GM23338 (cell line): ENCODE measurements at regions not wholly inside any gene's neighbourhood (a gene's known extent, or its start where the extent isn't known, plus 50 kb on each side); places are given as distances from the start of the nearest gene placed in this dataset.

Experiments used
- ATAC-seq: fragments of 200-7000 bp; cut with Tn5 transposase; 3 replicates; pipeline ENCODE4 v1.9.1; 2020
- DNase-seq: peaks from one replicate; pipeline ENCODE4 v3.0.0-alpha.2; 2015; ENCODE audit warnings: low spot score
- H2AFZ ChIP-seq: fragments of 200-600 bp; sonication (generic); 2 replicates; pipeline ENCODE4 v1.8.0; 2016; ENCODE audit warnings: antibody characterized with exemption, mild to moderate bottlenecking, moderate library complexity
- H3F3A ChIP-seq: fragments of 200-600 bp; sonication (generic); replicated peaks from 2 replicates; pipeline ENCODE4 v1.8.0; 2017; ENCODE audit warnings: antibody characterized with exemption, mixed run types, low read depth
- H3K27ac ChIP-seq: fragments of 200-600 bp; sonication (generic); 2 replicates; pipeline ENCODE4 v1.6.1; 2016; ENCODE audit warnings: low read depth
- H3K27me3 ChIP-seq: fragments of 200-600 bp; sonication (generic); 2 replicates; pipeline ENCODE4 v1.8.0; 2016; ENCODE audit warnings: mild to moderate bottlenecking, mixed run types, moderate library complexity; ENCODE audit not compliant: insufficient read depth
- H3K36me3 ChIP-seq: fragments of 200-600 bp; sonication (generic); 2 replicates; pipeline ENCODE4 v1.8.0; 2016; ENCODE audit warnings: mild to moderate bottlenecking; ENCODE audit not compliant: insufficient read depth
- H3K4me1 ChIP-seq: fragments of 200-600 bp; sonication (generic); 2 replicates; pipeline ENCODE4 v1.8.0; 2016; ENCODE audit warnings: mild to moderate bottlenecking, moderate library complexity; ENCODE audit not compliant: insufficient read depth
- H3K4me2 ChIP-seq: fragments of 200-600 bp; sonication (generic); 2 replicates; pipeline ENCODE4 v1.7.1; 2017; ENCODE audit warnings: mixed run types
- H3K4me3 ChIP-seq: fragments of 200-600 bp; sonication (generic); 2 replicates; pipeline ENCODE4 v1.6.1; 2016; ENCODE audit warnings: mixed run types
- H3K79me2 ChIP-seq: fragments of 200-600 bp; sonication (generic); replicated peaks from 2 replicates; pipeline ENCODE4 v1.8.0; 2017; ENCODE audit warnings: mild to moderate bottlenecking; ENCODE audit not compliant: insufficient read depth
- H3K9me2 ChIP-seq: fragments of 200-600 bp; sonication (generic); 2 replicates; pipeline ENCODE4 v1.8.0; 2017; ENCODE audit not compliant: insufficient read depth
- H4K20me1 ChIP-seq: fragments of 200-600 bp; sonication (generic); replicated peaks from 2 replicates; pipeline ENCODE4 v1.8.0; 2017; ENCODE audit warnings: mild to moderate bottlenecking; ENCODE audit not compliant: insufficient read depth
- H3K27ac Mint-ChIP-seq: 2 replicates; pipeline ENCODE4 v1.8.0; 2020; ENCODE audit warnings: inconsistent platforms, mild to moderate bottlenecking, moderate library complexity, mixed read lengths
- H3K27me3 Mint-ChIP-seq: 3 replicates; pipeline ENCODE4 v1.8.0; 2022; ENCODE audit warnings: low read depth, mild to moderate bottlenecking, moderate library complexity, mixed read lengths, inconsistent platforms; ENCODE audit not compliant: insufficient read depth, poor library complexity
- H3K36me3 Mint-ChIP-seq: 3 replicates; pipeline ENCODE4 v1.8.0; 2021; ENCODE audit warnings: low read depth, mild to moderate bottlenecking, inconsistent platforms, moderate library complexity, mixed read lengths
- H3K4me1 Mint-ChIP-seq: 3 replicates; pipeline ENCODE4 v1.8.0; 2020; ENCODE audit warnings: mild to moderate bottlenecking, inconsistent platforms, mixed read lengths
- H3K4me3 Mint-ChIP-seq: 3 replicates; pipeline ENCODE4 v1.8.0; 2021; ENCODE audit warnings: moderate library complexity, mild to moderate bottlenecking, inconsistent platforms, mixed read lengths
- H3K9me3 Mint-ChIP-seq: 3 replicates; pipeline ENCODE4 v1.8.0; 2020; ENCODE audit warnings: moderate library complexity, mild to moderate bottlenecking, inconsistent platforms, mixed read lengths
- ETS1 ChIP-seq: IDR thresholded peaks from 2 replicates; pipeline ENCODE4 v1.6.1; 2016; ENCODE audit warnings: antibody characterized with exemption
- JUNB ChIP-seq: IDR thresholded peaks from one replicate; pipeline ENCODE4 v1.6.1; 2016; ENCODE audit warnings: antibody characterized with exemption; ENCODE audit not compliant: unreplicated experiment
- ZNF462 ChIP-seq: fragments of 250-450 bp; sonication (Bioruptor Pico); IDR thresholded peaks from 2 replicates; pipeline ENCODE4 v1.5.0; 2020; ENCODE audit warnings: mild to moderate bottlenecking, moderate library complexity
- TF ChIP-seq, protein P1 (sequence below): IDR thresholded peaks from one replicate; pipeline ENCODE4 v1.6.1; 2018; ENCODE audit warnings: antibody characterized with exemption; ENCODE audit not compliant: unreplicated experiment

DNA sequence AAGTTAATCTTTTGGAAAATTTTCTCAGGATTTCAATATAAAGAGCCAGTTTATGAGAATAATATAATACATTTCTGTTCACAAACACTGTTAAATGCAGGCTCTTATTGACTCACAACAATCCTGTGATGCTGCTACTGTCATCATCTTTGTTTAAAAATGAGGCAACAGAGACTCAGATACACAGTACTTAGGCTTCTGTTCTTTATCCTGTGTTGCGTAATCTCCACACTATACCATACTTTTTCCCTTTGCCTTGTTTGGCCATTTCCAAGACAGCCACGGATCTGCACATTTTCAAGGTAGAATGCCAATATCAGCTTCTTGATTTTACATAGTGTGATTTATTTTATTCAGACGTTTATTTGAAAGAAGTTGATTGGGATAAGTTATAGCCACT, 699.0 kb upstream of the CITED2 start (continued):
- no peak for TF ChIP-seq ZNF462 (CRISPR knock-in tag)
- TF ChIP-seq, protein P1, sequence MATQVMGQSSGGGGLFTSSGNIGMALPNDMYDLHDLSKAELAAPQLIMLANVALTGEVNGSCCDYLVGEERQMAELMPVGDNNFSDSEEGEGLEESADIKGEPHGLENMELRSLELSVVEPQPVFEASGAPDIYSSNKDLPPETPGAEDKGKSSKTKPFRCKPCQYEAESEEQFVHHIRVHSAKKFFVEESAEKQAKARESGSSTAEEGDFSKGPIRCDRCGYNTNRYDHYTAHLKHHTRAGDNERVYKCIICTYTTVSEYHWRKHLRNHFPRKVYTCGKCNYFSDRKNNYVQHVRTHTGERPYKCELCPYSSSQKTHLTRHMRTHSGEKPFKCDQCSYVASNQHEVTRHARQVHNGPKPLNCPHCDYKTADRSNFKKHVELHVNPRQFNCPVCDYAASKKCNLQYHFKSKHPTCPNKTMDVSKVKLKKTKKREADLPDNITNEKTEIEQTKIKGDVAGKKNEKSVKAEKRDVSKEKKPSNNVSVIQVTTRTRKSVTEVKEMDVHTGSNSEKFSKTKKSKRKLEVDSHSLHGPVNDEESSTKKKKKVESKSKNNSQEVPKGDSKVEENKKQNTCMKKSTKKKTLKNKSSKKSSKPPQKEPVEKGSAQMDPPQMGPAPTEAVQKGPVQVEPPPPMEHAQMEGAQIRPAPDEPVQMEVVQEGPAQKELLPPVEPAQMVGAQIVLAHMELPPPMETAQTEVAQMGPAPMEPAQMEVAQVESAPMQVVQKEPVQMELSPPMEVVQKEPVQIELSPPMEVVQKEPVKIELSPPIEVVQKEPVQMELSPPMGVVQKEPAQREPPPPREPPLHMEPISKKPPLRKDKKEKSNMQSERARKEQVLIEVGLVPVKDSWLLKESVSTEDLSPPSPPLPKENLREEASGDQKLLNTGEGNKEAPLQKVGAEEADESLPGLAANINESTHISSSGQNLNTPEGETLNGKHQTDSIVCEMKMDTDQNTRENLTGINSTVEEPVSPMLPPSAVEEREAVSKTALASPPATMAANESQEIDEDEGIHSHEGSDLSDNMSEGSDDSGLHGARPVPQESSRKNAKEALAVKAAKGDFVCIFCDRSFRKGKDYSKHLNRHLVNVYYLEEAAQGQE = no peak
- no peak for TF ChIP-seq ETS1
- TF ChIP-seq JUNB = no peak

DNA sequence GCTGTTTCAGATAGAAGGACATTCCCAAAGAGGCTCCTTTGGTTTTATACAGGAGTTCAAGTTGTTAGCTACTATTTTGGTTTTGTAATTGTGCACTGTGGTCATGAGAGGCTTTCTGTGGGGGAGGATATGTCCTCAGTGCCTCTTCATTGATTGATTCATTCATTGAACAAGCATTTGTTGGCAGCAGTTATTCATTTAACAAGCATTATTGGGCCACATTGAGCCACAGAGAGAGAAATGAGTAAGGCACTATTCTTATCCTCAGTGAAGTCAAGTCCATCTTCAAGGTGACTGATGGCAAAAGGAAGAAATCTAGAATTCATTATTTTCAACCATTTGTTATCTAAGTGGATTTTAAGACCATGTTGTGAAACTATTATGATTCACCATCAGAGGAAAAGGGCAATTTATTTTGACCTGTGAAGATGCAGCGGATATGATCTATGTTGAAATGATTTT, 697.2 kb upstream of the CITED2 start:
- Histone ChIP-seq H3K4me1 (no peaks in the 10 kb centered on the region), H4K20me1 (no peaks in the 10 kb centered on the region), H3K4me2 (no peak overlapping the region), H3K36me3 (no peaks in the 10 kb centered on the region), H3K27me3 (no peaks in the 10 kb centered on the region), H3K4me3 (no peak overlapping the region), H3F3A (no peaks in the 10 kb centered on the region), H3K9me2 (no peaks in the 10 kb centered on the region), H3K79me2 (no peaks in the 10 kb centered on the region), H2AFZ (no peak overlapping the region), H3K27ac (no peak overlapping the region)
- Mint-ChIP-seq H3K4me3 (no peak overlapping the region), H3K36me3 (no peaks in the 10 kb centered on the region), H3K27ac (no peak overlapping the region), H3K4me1 (no peaks in the 10 kb centered on the region), H3K9me3 (no peaks in the 10 kb centered on the region), H3K27me3 (no peaks in the 10 kb centered on the region)
- ATAC-seq (no peak), DNase-seq (no peak)
- TF ChIP-seq ZNF462 (CRISPR knock-in tag) = no peak
